ENCODE measurements at regions not wholly inside any gene's neighbourhood (a gene's known extent, or its start where the extent isn't known, plus 50 kb on each side); places are given as distances from the start of the nearest gene placed in this dataset.
"Not testable (repeated sequence)": the region's sequence is repeated elsewhere in the genome, so short reads cannot be mapped to it uniquely, and the experiment has no call there.

DNA sequence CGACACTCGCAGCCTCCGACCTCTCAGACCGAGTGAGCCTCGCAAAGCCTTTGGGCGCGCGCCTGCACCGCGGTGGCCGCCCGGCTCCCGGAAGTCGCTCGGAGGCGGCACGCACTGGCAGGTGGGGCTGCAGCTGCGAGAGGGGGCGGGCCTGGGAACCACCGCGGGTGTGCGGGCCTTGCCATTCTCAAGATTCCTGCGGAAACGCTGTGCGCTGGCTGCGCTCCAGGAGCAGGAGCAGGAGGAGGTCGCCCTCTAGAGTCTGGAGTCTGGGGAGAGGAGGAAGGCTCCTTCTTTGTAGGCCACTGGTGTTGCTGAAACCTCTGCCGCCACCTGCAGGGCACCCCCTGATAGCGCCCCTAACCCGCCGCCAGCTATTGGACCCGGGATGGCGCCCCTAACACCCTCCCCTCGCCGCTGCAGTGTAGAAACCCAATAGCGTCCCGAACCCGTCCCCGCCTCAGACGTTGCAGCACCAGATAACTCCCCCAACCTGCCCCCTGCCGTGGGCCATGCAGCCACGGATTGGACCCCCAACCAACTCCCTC, 230.6 kb downstream of the LIPI start:
- TF ChIP-seq, protein P1, sequence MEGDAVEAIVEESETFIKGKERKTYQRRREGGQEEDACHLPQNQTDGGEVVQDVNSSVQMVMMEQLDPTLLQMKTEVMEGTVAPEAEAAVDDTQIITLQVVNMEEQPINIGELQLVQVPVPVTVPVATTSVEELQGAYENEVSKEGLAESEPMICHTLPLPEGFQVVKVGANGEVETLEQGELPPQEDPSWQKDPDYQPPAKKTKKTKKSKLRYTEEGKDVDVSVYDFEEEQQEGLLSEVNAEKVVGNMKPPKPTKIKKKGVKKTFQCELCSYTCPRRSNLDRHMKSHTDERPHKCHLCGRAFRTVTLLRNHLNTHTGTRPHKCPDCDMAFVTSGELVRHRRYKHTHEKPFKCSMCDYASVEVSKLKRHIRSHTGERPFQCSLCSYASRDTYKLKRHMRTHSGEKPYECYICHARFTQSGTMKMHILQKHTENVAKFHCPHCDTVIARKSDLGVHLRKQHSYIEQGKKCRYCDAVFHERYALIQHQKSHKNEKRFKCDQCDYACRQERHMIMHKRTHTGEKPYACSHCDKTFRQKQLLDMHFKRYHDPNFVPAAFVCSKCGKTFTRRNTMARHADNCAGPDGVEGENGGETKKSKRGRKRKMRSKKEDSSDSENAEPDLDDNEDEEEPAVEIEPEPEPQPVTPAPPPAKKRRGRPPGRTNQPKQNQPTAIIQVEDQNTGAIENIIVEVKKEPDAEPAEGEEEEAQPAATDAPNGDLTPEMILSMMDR (IDR thresholded peaks at IDR 0.05; ENCODE audit: poor library complexity, severe bottlenecking): peak; percentile 12
- not testable (repeated sequence) for H3K9me3 ChIP-seq (ENCODE audit: severe bottlenecking); H3K4me3 ChIP-seq (ENCODE audit: severe bottlenecking); H3K36me3 ChIP-seq (ENCODE audit: low read depth); H3K27me3 ChIP-seq (ENCODE audit: insufficient read depth, poor library complexity, severe bottlenecking); H3K4me1 ChIP-seq (ENCODE audit: insufficient read depth, poor library complexity, severe bottlenecking); H3K27ac ChIP-seq (ENCODE audit: poor library complexity, severe bottlenecking); DNase-seq (ENCODE audit: low spot score)
- peak; percentile 89 for ATAC-seq (ENCODE audit: low read depth)

- not testable (repeated sequence) for H3K4me3 ChIP-seq (ENCODE audit: severe bottlenecking); H3K4me1 ChIP-seq (ENCODE audit: insufficient read depth, poor library complexity, severe bottlenecking); H3K9me3 ChIP-seq (ENCODE audit: severe bottlenecking); H3K36me3 ChIP-seq (ENCODE audit: low read depth); ATAC-seq (ENCODE audit: low read depth); H3K27me3 ChIP-seq (ENCODE audit: insufficient read depth, poor library complexity, severe bottlenecking); H3K27ac ChIP-seq (ENCODE audit: poor library complexity, severe bottlenecking); DNase-seq (ENCODE audit: low spot score)
These were observed 231.1 kb downstream of the LIPI start for GRCh38 chr21:13979608-13980007.

DNA sequence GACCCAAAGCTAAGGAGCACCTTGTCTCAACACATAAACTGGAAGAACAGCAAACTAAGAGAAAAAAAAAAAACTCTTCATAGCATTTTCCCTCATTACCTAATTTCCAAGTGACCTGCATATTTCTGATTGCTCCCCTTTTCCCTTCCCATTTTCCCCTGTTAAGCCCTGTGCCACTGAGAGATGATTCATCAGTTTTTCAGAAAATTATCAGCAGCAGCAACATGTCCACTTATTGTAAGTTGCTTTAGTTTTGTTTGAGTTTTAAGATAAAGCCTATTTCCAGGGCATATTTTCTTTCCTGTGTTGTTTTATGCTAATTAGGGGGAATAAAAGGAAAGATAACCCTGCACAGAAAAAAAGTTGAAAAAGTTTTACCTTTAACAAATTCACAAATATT, 236.2 kb downstream of the LIPI start:
- H3K4me3 ChIP-seq (ENCODE audit: severe bottlenecking); H3K4me1 ChIP-seq (ENCODE audit: insufficient read depth, poor library complexity, severe bottlenecking); H3K36me3 ChIP-seq (ENCODE audit: low read depth); H3K27me3 ChIP-seq (ENCODE audit: insufficient read depth, poor library complexity, severe bottlenecking); H3K27ac ChIP-seq (ENCODE audit: poor library complexity, severe bottlenecking); DNase-seq (ENCODE audit: low spot score); H3K9me3 ChIP-seq (ENCODE audit: severe bottlenecking); ATAC-seq (ENCODE audit: low read depth): not testable (repeated sequence)

GRCh38 chr21:13969853-13970252, 240.9 kb downstream of the LIPI start:
- H3K27me3 ChIP-seq (ENCODE audit: insufficient read depth, poor library complexity, severe bottlenecking); H3K4me1 ChIP-seq (ENCODE audit: insufficient read depth, poor library complexity, severe bottlenecking); DNase-seq (ENCODE audit: low spot score); H3K4me3 ChIP-seq (ENCODE audit: severe bottlenecking); H3K9me3 ChIP-seq (ENCODE audit: severe bottlenecking); H3K27ac ChIP-seq (ENCODE audit: poor library complexity, severe bottlenecking); H3K36me3 ChIP-seq (ENCODE audit: low read depth): not testable (repeated sequence)
- ATAC-seq (ENCODE audit: low read depth): peak; percentile 97

DNA sequence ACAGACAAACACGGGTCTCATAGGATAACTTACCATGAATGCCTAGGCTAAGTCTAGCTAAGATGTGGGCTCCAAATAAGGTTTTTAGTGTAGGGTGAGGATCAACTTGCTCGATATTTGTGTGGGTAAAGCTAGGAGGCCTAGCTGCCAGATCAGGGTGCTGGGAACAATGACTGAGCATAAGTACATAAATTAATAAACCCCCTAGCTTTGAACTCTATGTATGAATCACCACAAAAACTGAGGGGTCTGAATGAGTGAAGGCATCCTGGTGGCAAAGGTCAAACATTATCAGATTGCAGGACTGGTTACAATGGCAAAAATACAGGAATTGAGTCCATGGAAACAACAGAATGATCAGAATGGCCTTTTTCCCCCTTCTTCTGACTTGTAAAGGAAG, 241.8 kb downstream of the LIPI start:
- not testable (repeated sequence) for H3K4me1 ChIP-seq (ENCODE audit: insufficient read depth, poor library complexity, severe bottlenecking)

GRCh38 chr21:13963259-13963658, 247.5 kb downstream of the LIPI start:
- not testable (repeated sequence) for H3K36me3 ChIP-seq (ENCODE audit: low read depth); ATAC-seq (ENCODE audit: low read depth); DNase-seq (ENCODE audit: low spot score)

More for the DNA sequence above, 241.8 kb downstream of the LIPI start:
- DNase-seq (ENCODE audit: low spot score); H3K27me3 ChIP-seq (ENCODE audit: insufficient read depth, poor library complexity, severe bottlenecking); H3K4me3 ChIP-seq (ENCODE audit: severe bottlenecking); H3K36me3 ChIP-seq (ENCODE audit: low read depth); H3K27ac ChIP-seq (ENCODE audit: poor library complexity, severe bottlenecking); ATAC-seq (ENCODE audit: low read depth); H3K9me3 ChIP-seq (ENCODE audit: severe bottlenecking): not testable (repeated sequence)

DNA sequence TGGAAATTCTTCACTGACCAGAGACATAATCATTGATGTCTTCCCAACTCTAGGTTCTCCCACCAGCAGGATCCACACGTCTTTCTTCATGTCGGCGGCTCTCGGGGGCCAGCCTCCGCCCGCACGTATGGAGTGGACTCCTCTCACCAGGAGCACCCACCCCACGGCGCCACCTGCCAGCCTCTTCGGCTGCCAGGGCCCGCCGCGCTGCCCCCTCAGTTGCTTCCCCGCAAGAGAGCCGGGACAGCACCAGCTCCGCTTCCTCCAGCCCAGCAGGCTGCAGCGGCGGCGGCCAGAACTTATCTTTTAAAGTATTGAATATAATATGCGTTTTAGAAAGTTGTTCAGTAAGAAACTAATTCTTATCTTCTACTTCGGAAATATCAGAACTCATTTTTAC, 273.5 kb downstream of the LIPI start:
- Histone ChIP-seq H3K27ac (ENCODE audit: poor library complexity, severe bottlenecking) (no peak overlapping the region), H3K9me3 (ENCODE audit: severe bottlenecking) (no peaks in the 10 kb centered on the region), H3K36me3 (ENCODE audit: low read depth) (no peaks in the 10 kb centered on the region), H3K4me3 (ENCODE audit: severe bottlenecking) (no peak overlapping the region), H3K4me1 (ENCODE audit: insufficient read depth, poor library complexity, severe bottlenecking) (no peaks in the 10 kb centered on the region), H3K27me3 (ENCODE audit: insufficient read depth, poor library complexity, severe bottlenecking) (no peaks in the 10 kb centered on the region)
- TF ChIP-seq, protein P1 (IDR thresholded peaks at IDR 0.05; ENCODE audit: poor library complexity, severe bottlenecking): no peak
- DNase-seq (ENCODE audit: low spot score) (no peak), ATAC-seq (ENCODE audit: low read depth) (no peak)

More at GRCh38 chr21:13963259-13963658, 247.5 kb downstream of the LIPI start:
- H3K9me3 ChIP-seq (ENCODE audit: severe bottlenecking); H3K27ac ChIP-seq (ENCODE audit: poor library complexity, severe bottlenecking); H3K27me3 ChIP-seq (ENCODE audit: insufficient read depth, poor library complexity, severe bottlenecking); H3K4me3 ChIP-seq (ENCODE audit: severe bottlenecking); H3K4me1 ChIP-seq (ENCODE audit: insufficient read depth, poor library complexity, severe bottlenecking): not testable (repeated sequence)

DNA sequence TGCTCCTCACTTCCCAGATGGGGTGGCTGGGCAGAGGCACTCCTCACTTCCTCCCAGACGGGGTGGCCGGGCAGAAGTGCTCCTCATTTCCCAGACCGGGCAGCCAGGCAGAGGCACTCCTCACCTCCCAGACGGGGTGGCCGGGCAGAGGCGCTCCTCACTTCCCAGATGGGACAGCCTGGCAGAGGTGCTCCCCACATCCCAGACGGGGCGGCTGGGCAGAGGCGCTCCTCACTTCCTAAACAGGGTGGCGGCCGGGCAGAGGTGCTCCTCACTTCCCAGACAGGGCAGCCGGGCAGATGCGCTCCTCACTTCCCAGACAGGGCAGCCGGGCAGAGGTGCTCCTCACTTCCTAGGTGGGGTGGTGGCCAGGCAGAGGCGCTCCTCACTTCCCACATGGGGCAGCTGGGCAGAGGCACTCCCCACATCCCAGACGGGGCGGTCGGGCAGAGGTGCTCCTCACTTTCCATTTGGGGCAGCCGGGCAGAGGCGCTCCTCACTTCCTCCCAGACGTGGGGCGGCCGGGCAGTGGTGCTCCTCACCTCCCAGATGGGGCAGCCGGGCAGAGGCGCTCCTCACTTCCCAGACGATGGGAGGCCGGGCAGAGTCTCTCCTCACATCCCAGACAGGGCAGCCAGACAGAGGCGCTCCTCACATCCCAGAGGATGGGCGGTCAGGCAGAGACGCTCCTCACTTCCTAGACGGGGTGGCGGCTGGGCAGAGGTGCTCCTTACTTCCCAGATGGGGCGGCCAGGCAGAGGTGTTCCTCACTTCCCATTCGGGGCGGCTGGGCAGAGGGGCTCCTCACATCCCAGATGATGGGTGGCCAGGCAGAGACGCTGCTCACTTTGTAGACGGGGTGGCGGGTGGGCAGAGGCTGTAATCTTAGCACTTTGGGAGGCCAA, 274.5 kb downstream of the LIPI start:
- not testable (repeated sequence) for H3K36me3 ChIP-seq (ENCODE audit: low read depth); H3K27me3 ChIP-seq (ENCODE audit: insufficient read depth, poor library complexity, severe bottlenecking); H3K27ac ChIP-seq (ENCODE audit: poor library complexity, severe bottlenecking); H3K4me3 ChIP-seq (ENCODE audit: severe bottlenecking); H3K4me1 ChIP-seq (ENCODE audit: insufficient read depth, poor library complexity, severe bottlenecking); H3K9me3 ChIP-seq (ENCODE audit: severe bottlenecking); ATAC-seq (ENCODE audit: low read depth)
- peak; percentile 37 for DNase-seq (ENCODE audit: low spot score)

GRCh38 chr21:13935396-13936032, 275.2 kb downstream of the LIPI start:
- not testable (repeated sequence) for ATAC-seq (ENCODE audit: low read depth); H3K4me3 ChIP-seq (ENCODE audit: severe bottlenecking); H3K9me3 ChIP-seq (ENCODE audit: severe bottlenecking); H3K27ac ChIP-seq (ENCODE audit: poor library complexity, severe bottlenecking); H3K27me3 ChIP-seq (ENCODE audit: insufficient read depth, poor library complexity, severe bottlenecking); H3K4me1 ChIP-seq (ENCODE audit: insufficient read depth, poor library complexity, severe bottlenecking); H3K36me3 ChIP-seq (ENCODE audit: low read depth)
- DNase-seq (ENCODE audit: low spot score): peak; percentile 42

Measured in RWPE2 (cell line).